ENCODE measurements at regions not wholly inside any gene's neighbourhood (a gene's known extent, or its start where the extent isn't known, plus 50 kb on each side); places are given as distances from the start of the nearest gene placed in this dataset.

DNA sequence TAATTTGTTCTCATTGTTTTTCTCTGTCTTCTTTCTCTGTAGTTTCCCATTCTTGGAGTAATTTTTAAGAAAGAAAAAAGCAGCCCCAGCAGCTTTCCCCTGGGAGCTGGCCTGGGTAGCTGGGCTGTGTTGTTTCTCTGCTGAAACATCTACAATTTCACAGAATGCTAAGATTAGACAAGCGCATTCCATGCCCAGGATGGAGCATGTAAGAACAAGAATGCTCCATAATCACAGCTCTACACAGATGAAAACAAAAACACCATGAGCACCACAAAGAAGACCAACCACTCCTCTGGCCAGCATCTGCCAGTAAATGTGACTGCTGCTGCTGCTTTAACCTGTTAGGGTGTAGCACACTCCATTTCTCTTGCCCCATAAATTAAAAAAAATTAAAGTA lies 239.2 kb upstream of the SLITRK1 start:
- Histone ChIP-seq H3K36me3 (ENCODE audit: control insufficient read depth in 2 of 2, insufficient read depth in 2 of 2, low read length in 1 of 2) (no peaks in the 10 kb centered on the region), H3K9ac (ENCODE audit: control insufficient read depth, insufficient read depth, low read length) (no peak overlapping the region), H3K27ac (ENCODE audit: control insufficient read depth, insufficient read depth) (no peak overlapping the region), H3K9me3 (replicated peaks; ENCODE audit: control insufficient read depth, insufficient read depth, low read length) (no peaks in the 10 kb centered on the region), H3K27me3 (replicated peaks in 1 of 2; ENCODE audit: control insufficient read depth in 2 of 2, insufficient read depth in 2 of 2, low read length in 1 of 2) (no peaks in the 10 kb centered on the region), H3K79me2 (ENCODE audit: control insufficient read depth, insufficient read depth, low read length) (no peaks in the 10 kb centered on the region), H2AFZ (ENCODE audit: control insufficient read depth, low read depth, low read length) (no peak overlapping the region), H3K4me1 (ENCODE audit: control insufficient read depth, insufficient read depth, low read length) (no peaks in the 10 kb centered on the region), H3K4me3 (no peak overlapping the region), H4K20me1 (ENCODE audit: control insufficient read depth, insufficient read depth) (no peaks in the 10 kb centered on the region), H3K4me2 (ENCODE audit: control insufficient read depth, insufficient read depth) (no peak overlapping the region)
- CTCF ChIA-PET = no interaction called here
- TF ChIP-seq CBX3 (IDR thresholded peaks at IDR 0.05; ENCODE audit: borderline replicate concordance, low read depth) (no peak), TCF3 (IDR thresholded peaks at IDR 0.05; ENCODE audit: borderline replicate concordance, insufficient read depth, low read depth, low read length) (no peak), RELA (IDR thresholded peaks at IDR 0.05; ENCODE audit: borderline replicate concordance, partially characterized antibody) (no peak), SRF (IDR thresholded peaks at IDR 0.05; ENCODE audit: low read depth in 2 of 2, low read length in 2 of 2) (no peak), CBFB (IDR thresholded peaks at IDR 0.05; ENCODE audit: low read depth) (no peak)
- TF ChIP-seq, protein P1, sequence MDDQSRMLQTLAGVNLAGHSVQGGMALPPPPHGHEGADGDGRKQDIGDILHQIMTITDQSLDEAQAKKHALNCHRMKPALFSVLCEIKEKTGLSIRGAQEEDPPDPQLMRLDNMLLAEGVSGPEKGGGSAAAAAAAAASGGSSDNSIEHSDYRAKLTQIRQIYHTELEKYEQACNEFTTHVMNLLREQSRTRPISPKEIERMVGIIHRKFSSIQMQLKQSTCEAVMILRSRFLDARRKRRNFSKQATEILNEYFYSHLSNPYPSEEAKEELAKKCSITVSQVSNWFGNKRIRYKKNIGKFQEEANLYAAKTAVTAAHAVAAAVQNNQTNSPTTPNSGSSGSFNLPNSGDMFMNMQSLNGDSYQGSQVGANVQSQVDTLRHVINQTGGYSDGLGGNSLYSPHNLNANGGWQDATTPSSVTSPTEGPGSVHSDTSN (IDR thresholded peaks at IDR 0.05; ENCODE audit: insufficient replicate concordance, low read depth, low read length) = no peak
- no peak for ATAC-seq
- FAIRE-seq = no peak
- no peak for DNase-seq (ENCODE audit: low read depth, low spot score)
- intact Hi-C loops (cut with micrococcal nuclease; ENCODE audit: unreplicated experiment) = no loop called here
- 87% methylated on average over 1 of the region's 1 CpG for WGBS (ENCODE audit: insufficient coverage, insufficient replicate concordance, low lambda C conversion rate, missing lambda C conversion rate)
- RAD21 ChIA-PET (ENCODE audit: unreplicated experiment) = no interaction called here
- POLR2A ChIA-PET = no interaction called here
- in situ Hi-C loops (cut with MboI) = no loop called here
- SMC1A ChIA-PET (ENCODE audit: uncharacterized antibody, unreplicated experiment) = no interaction called here
- no TSS peak for BruUV-seq (replicated peaks)

DNA sequence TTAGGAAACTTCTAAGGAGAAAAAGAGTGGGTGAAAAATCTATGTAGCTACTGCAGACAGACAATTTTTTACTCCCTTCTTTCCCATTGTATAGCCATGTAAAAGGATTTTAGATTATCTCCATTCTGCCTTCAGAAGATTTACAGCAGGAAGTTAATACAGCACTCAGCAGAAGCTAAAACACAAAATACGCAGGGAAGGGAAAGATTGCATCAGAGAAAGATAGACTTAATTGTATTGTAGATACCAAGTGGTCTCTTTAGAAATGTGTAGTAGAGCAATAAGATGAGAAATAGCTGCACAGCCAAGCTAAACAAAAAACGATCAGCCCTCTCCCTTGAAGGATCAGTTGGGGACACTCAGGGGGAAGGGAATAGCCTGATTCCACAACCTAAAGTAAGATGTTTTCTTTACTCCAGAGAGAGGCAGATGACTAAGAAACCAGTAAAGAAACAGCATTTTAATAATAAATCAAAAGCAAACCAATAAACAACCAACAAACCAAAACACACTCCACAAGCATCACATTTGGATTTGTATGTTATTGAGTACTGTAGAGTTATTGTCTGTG lies 236.7 kb upstream of the SLITRK1 start:
- no peak overlapping the region for H3K4me2 ChIP-seq (ENCODE audit: control insufficient read depth, insufficient read depth)
- no peak for FAIRE-seq
- no TSS peak for BruUV-seq (replicated peaks)

More for the DNA sequence above, 236.7 kb upstream of the SLITRK1 start:
- no peaks in the 10 kb centered on the region for H3K79me2 ChIP-seq (ENCODE audit: control insufficient read depth, insufficient read depth, low read length)
- H2AFZ ChIP-seq (ENCODE audit: control insufficient read depth, low read depth, low read length) = no peak overlapping the region
- intact Hi-C loops (cut with micrococcal nuclease; ENCODE audit: unreplicated experiment) = no loop called here
- no peak overlapping the region for H3K4me3 ChIP-seq
- POLR2A ChIA-PET = no interaction called here
- H3K9ac ChIP-seq (ENCODE audit: control insufficient read depth, insufficient read depth, low read length) = no peak overlapping the region
- H3K4me1 ChIP-seq (ENCODE audit: control insufficient read depth, insufficient read depth, low read length) = no peaks in the 10 kb centered on the region
- TF ChIP-seq SRF (IDR thresholded peaks at IDR 0.05; ENCODE audit: low read depth in 2 of 2, low read length in 2 of 2) = no peak
- no peak for TF ChIP-seq KLF5 (IDR thresholded peaks at IDR 0.05; ENCODE audit: partially characterized antibody)
- TF ChIP-seq, protein P2, sequence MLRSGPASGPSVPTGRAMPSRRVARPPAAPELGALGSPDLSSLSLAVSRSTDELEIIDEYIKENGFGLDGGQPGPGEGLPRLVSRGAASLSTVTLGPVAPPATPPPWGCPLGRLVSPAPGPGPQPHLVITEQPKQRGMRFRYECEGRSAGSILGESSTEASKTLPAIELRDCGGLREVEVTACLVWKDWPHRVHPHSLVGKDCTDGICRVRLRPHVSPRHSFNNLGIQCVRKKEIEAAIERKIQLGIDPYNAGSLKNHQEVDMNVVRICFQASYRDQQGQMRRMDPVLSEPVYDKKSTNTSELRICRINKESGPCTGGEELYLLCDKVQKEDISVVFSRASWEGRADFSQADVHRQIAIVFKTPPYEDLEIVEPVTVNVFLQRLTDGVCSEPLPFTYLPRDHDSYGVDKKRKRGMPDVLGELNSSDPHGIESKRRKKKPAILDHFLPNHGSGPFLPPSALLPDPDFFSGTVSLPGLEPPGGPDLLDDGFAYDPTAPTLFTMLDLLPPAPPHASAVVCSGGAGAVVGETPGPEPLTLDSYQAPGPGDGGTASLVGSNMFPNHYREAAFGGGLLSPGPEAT (IDR thresholded peaks at IDR 0.05; ENCODE audit: low read depth) = no peak
- no peak for TF ChIP-seq ATF7 (IDR thresholded peaks at IDR 0.05; ENCODE audit: low read depth)
- TF ChIP-seq BRCA1 (IDR thresholded peaks at IDR 0.05; ENCODE audit: low read depth, low read length) = no peak
- TF ChIP-seq NFIC (IDR thresholded peaks at IDR 0.05; ENCODE audit: low read depth, low read length) = no peak
- no peaks in the 10 kb centered on the region for H3K36me3 ChIP-seq (ENCODE audit: control insufficient read depth in 2 of 2, insufficient read depth in 2 of 2, low read length in 1 of 2)
- no peaks in the 10 kb centered on the region for H3K9me3 ChIP-seq (replicated peaks; ENCODE audit: control insufficient read depth, insufficient read depth, low read length)
- ATAC-seq (no peak), DNase-seq (ENCODE audit: low read depth, low spot score) (no peak)
- CTCF ChIA-PET = no interaction called here
- in situ Hi-C loops (cut with MboI) = no loop called here
- no peaks in the 10 kb centered on the region for H4K20me1 ChIP-seq (ENCODE audit: control insufficient read depth, insufficient read depth)
- H3K27ac ChIP-seq (ENCODE audit: control insufficient read depth, insufficient read depth) = no peak overlapping the region
- no peaks in the 10 kb centered on the region for H3K27me3 ChIP-seq (replicated peaks in 1 of 2; ENCODE audit: control insufficient read depth in 2 of 2, insufficient read depth in 2 of 2, low read length in 1 of 2)
- WGBS (ENCODE audit: insufficient coverage, insufficient replicate concordance, low lambda C conversion rate, missing lambda C conversion rate) = 0% methylated on average over 2 of the region's 2 CpGs
- SMC1A ChIA-PET (ENCODE audit: uncharacterized antibody, unreplicated experiment) = no interaction called here
- RAD21 ChIA-PET (ENCODE audit: unreplicated experiment) = no interaction called here
